Ovary (tissue), 3 donors: ENCODE measurements at regions not wholly inside any gene's neighbourhood (a gene's known extent, or its start where the extent isn't known, plus 50 kb on each side); places are given as distances from the start of the nearest gene placed in this dataset.
"Not testable (repeated sequence)": the region's sequence is repeated elsewhere in the genome, so short reads cannot be mapped to it uniquely, and the experiment has no call there.

Experiments
- CTCF ChIP-seq, 3 donors: fragments of 450-650 bp in 2 of 3; fragments of 200-600 bp in 1 of 3; IDR thresholded peaks; one replicate each; pipeline versions ENCODE4 v1.5.1 to v1.8.0; 2016 to 2022; ENCODE audit warnings: antibody characterized with exemption in 3 of 3, mild to moderate bottlenecking in 1 of 3
- EP300 ChIP-seq: sonication (generic); formaldehyde crosslinking; IDR thresholded peaks from one replicate; pipeline ENCODE4 v1.6.1; 2017; ENCODE audit warnings: antibody characterized with exemption
- donor health status: DM: no; HTN: no; CAD: no.

DNA sequence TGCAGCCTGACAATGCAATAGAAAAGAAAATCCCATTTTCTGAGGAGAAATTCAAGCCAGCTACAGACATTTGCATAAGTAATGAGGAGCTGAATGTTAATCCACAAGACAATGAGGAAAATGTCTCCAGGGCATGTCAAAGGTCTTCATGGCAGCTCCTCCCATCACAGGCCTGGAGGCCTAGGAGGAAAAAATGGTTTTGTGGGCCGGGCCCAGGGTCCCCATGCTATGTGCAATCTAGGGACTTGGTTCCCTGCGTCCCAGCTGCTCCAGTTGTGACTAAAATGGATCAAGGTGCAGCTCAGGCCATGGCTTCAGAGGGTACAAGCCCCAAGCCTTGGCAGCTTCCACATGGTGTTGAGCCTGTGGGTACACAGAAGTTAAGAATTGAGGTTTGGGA is 132.5 kb upstream of the PARD3B start:
- not testable (repeated sequence) for TF ChIP-seq CTCF (IDR thresholded peaks at IDR 0.05); EP300
